NCI-H2029 (cell line): ENCODE measurements at regions not wholly inside any gene's neighbourhood (a gene's known extent, or its start where the extent isn't known, plus 50 kb on each side); places are given as distances from the start of the nearest gene placed in this dataset.

Experiments used
- DNase-seq: peaks from one replicate; lab custom pipeline; 2025; lab: John Stamatoyannopoulos, UW

- DNase-seq: no peak
These were observed 106.3 kb downstream of the EBNA1BP2 start for GRCh38 chr1:43065616-43066399.

GRCh38 chr1:43065191-43065590, 106.5 kb upstream of the SLC2A1 start:
- no peak for DNase-seq

- DNase-seq: no peak
These were observed 104.9 kb upstream of the SLC2A1 start for GRCh38 chr1:43063394-43064219.

GRCh38 chr1:43062527-43063095, 103.9 kb upstream of the SLC2A1 start:
- no peak for DNase-seq

- DNase-seq: no peak
These were observed 103.1 kb upstream of the SLC2A1 start for GRCh38 chr1:43061757-43062156.

- no peak for DNase-seq
These were observed 101.2 kb upstream of the SLC2A1 start for GRCh38 chr1:43059640-43060574.

GRCh38 chr1:43058545-43059360, 100.1 kb upstream of the SLC2A1 start:
- DNase-seq: no peak

- DNase-seq: no peak
These were observed 99.4 kb upstream of the SLC2A1 start for GRCh38 chr1:43058056-43058455.

GRCh38 chr1:43057567-43057966, 98.9 kb upstream of the SLC2A1 start:
- no peak for DNase-seq

- no peak for DNase-seq
These were observed 98.3 kb upstream of the SLC2A1 start for GRCh38 chr1:43056981-43057391.

GRCh38 chr1:43056460-43056859, 97.8 kb upstream of the SLC2A1 start:
- no peak for DNase-seq

- no peak for DNase-seq
These were observed 96.3 kb upstream of the SLC2A1 start for GRCh38 chr1:43054961-43055360.

GRCh38 chr1:43052786-43053439, 94.2 kb upstream of the SLC2A1 start:
- no peak for DNase-seq

- no peak for DNase-seq
These were observed 93.7 kb upstream of the SLC2A1 start for GRCh38 chr1:43052322-43052721.

GRCh38 chr1:43049481-43049880, 90.8 kb upstream of the SLC2A1 start:
- DNase-seq: no peak

GRCh38 chr1:43048601-43049011, 89.9 kb upstream of the SLC2A1 start:
- no peak for DNase-seq

- no peak for DNase-seq
These were observed 88.5 kb upstream of the SLC2A1 start for GRCh38 chr1:43047135-43047534.

- DNase-seq: no peak
These were observed 86.1 kb upstream of the SLC2A1 start for GRCh38 chr1:43044572-43045361.

GRCh38 chr1:43043695-43044094, 85.0 kb upstream of the SLC2A1 start:
- DNase-seq: no peak
